H1 (cell line): ENCODE measurements at regions not wholly inside any gene's neighbourhood (a gene's known extent, or its start where the extent isn't known, plus 50 kb on each side); places are given as distances from the start of the nearest gene placed in this dataset.

Experiments
- CHD2 ChIP-seq: IDR thresholded peaks from 2 replicates; pipeline ENCODE4 v1.6.1; 2012; ENCODE audit warnings: low read length, improper control_type of control experiment
- SP1 ChIP-seq: IDR thresholded peaks from 2 replicates; pipeline ENCODE4 v1.6.1; 2011; ENCODE audit warnings: low read depth, low read length
- TF ChIP-seq, protein P1 (sequence below), 3 experiments: IDR thresholded peaks; 1 replicate in 2 of 3; 2 replicates in 1 of 3; pipeline versions ENCODE4 v1.5.1 to v1.6.1; 2011; ENCODE audit warnings: low read length in 3 of 3, mild to moderate bottlenecking in 3 of 3, inconsistent platforms in 2 of 3, low read depth in 1 of 3, moderate library complexity in 1 of 3; ENCODE audit not compliant: insufficient read depth in 1 of 3; ENCODE audit errors: control extremely low read depth in 1 of 3

DNA sequence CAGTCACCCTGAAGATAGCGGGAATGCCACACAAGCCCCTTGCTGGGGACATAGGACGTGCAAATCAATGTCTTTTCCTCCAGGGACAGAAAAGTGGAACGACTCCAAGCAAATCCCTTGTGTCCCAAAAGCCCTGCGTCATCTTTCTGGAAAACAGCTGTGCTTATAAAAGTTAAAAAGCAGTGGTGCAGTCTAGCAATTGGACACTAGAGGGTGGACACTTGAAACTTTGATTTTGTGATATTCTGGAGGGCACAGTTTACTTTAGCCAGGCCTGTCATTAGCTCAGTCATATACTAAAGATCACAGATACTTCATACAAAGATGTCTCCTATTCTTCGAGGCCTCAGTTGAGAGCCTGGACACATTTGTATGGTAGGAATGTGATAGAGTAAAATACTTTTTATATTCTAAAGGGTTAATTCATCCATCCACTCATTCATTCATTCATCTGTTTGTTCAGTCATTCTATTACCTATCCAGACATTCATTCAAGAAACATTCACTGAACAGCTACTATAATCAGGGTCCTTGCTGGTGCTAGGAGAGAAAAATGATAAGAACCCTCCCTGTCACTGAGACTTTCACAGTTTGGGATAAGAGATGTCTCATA lies 63.8 kb upstream of the ANKRD34C start (continued):
- TF ChIP-seq, protein P1, sequence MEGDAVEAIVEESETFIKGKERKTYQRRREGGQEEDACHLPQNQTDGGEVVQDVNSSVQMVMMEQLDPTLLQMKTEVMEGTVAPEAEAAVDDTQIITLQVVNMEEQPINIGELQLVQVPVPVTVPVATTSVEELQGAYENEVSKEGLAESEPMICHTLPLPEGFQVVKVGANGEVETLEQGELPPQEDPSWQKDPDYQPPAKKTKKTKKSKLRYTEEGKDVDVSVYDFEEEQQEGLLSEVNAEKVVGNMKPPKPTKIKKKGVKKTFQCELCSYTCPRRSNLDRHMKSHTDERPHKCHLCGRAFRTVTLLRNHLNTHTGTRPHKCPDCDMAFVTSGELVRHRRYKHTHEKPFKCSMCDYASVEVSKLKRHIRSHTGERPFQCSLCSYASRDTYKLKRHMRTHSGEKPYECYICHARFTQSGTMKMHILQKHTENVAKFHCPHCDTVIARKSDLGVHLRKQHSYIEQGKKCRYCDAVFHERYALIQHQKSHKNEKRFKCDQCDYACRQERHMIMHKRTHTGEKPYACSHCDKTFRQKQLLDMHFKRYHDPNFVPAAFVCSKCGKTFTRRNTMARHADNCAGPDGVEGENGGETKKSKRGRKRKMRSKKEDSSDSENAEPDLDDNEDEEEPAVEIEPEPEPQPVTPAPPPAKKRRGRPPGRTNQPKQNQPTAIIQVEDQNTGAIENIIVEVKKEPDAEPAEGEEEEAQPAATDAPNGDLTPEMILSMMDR (IDR thresholded peaks at IDR 0.05; ENCODE audit: control extremely low read depth in 1 of 3, insufficient read depth in 1 of 3, low read depth in 1 of 3, low read length in 3 of 3), result peak in 2 of 3 experiments; percentile 10 to 29; a peak in 1 of 4 replicates
- TF ChIP-seq SP1 (no peak), CHD2 (no peak)
